ENCODE measurements at regions not wholly inside any gene's neighbourhood (a gene's known extent, or its start where the extent isn't known, plus 50 kb on each side); places are given as distances from the start of the nearest gene placed in this dataset.

DNA sequence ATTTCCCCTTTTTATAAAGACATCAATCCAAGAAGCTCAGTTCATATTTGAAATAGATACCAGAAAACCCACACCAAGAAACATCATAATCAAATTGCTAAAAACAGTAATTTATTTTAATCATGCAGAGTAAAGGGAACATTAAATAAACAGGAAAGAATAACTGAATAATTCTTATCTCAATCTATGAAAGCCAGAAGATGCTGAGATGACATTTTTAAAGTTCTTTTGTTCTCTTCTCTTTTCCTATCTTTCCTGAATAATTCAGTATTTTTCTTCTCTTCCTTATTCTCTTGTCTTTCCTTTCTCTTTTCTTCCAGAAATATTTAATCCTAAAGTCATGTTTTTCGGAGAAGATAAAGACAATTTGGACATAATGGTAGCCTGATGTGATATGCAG is 259.0 kb upstream of the OPRM1 start:
- DNase-seq: no peak

DNA sequence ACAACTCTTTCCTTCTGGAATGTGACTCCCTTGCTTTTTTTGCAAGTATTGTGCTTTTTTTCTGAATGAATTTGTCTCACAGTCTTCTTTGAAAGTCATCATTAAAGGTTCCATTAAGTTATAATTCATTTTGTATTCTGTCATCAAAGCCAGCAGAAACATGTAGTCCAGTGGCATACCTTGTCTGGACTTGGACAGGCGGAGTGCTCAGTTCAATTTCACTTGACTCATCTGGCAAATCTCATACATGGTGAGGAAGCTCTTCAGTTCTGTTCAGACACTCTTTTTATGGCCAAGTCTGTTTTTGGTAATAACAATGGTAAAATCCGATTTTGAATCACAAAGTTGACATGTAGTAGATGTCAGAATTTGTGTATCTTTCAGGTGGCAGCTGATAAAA is 260.8 kb upstream of the OPRM1 start:
- DNase-seq: no peak

DNA sequence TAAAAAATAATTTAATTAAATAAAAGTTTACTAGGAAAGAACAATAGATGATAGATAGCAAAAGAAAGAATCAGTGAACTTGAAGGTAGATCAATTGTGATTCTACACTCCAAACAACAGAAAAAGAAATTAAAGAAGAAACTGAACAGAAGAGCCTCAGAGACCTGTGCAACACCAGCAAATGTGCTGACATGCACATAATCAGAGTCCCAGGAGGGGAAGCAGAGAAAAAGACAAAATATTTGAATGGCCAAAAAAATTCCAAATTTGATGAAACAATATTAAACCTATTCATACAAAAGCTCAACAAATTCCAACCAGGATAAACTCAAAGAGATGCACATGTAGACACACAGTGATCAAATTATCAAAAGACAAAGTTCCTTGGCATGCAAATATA is 267.5 kb upstream of the OPRM1 start:
- no peak for DNase-seq

DNA sequence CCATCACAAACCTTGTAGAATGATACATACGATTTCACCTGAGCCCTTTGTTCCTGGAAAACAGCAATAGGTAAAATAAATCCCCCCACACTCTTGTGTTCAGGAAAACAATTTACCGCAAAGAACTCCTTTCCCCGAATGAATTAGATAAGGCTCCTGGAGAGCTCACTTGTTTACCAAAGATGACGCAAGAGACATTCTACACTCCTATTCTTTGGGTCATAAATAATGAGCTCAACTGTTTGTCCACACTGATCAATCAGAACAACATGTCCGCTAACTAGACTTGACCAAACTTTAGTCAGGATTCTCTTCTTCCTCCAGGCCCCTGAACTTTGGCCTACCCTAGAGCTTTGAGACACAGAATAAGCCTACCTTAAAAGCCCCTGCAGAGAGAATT is 271.9 kb upstream of the OPRM1 start:
- no peak for DNase-seq

DNA sequence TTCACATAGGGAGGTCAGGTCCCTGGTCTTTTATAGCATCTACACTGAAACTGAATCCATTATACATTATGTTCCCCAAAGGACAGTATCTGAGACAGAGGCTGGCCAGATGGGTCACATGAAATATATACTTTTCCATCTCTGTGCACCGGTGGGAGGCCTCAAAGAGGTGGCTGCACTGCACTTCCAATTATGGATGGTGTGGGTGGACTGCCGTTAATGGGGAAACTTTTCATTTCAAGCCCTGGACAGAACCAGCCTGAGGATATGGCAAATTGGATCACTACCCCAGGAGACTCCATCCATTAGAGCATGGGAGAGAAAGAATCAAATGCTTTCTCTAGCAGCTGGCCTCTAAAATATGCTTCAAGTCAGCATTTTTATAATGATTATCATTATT is 280.5 kb upstream of the OPRM1 start:
- no peak for DNase-seq

DNA sequence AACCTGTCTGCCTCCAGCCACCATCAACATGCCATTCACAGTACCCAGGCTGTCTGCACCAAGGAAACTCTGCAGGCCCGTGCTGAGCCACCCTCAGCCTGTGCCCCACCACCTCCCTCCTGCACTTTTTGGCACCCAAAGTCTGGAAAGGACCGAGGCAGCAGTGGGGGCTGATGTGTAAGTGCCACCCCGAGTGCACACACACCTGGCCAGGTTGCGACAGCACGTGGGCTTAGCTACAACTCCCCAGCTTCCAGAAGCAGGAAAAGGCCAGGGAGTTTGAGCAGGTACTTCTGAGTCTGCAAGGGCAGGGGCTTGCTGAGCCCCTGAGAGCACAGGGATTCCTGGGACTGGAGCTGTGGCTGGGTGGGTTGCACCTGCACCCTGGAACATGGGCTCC is 303.3 kb upstream of the OPRM1 start:
- no peak for DNase-seq

DNA sequence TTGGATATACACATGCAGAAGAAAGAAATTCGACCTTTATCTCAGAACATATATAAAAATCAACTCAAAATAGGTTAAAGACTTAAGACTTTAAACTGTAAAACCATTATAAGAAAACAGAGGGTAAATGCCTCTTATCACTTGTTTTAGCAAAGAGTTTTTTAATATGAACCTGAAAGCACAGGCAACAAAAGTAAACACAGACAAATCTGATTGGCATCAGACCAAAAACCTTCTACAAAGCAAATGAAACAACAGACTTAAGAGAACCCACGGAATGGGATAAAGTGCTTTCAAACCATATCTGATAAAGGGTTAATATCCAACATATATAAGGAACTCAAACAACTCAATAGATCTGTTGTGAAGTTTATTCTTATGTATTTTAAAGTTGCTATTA is 309.9 kb upstream of the OPRM1 start:
- DNase-seq: no peak

DNA sequence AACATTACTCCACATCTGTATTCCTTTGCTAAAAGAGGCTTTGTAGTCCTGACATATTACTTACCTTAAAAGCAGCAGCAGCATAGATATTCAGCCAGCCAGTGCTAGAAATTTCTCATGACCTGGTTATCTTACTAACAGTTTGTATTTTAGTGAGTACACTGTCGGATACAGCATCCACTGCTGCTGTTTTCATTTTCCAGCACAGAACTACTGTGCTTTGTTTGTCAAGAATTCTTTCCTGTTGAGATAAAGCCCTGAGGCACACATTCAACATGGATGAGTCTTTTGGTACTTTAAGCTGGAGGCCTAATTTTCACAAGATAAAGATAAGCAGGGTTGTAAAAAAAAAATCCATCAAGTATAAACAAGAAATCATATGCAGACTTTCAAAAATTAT is 311.2 kb upstream of the OPRM1 start:
- DNase-seq: no peak

DNA sequence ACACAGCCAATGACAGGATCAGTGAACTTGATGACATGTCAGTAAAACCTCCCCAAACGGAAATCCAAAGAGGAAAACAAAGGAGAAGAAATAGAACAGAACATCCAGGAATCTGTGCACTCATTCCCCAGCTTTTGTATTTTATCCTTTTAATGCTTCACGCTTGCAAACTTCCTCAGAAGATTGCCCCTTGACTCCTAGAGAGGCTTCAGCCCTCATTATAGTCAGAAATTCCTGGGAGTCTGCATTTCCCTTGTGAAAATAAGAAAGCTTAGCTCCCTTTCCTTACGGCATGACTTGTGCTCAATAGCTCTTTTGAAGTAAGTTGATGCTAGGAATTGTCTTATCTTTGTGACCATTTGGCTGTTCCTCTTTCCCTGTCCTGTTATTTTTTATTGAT is 313.6 kb upstream of the OPRM1 start:
- no peak for DNase-seq

DNA sequence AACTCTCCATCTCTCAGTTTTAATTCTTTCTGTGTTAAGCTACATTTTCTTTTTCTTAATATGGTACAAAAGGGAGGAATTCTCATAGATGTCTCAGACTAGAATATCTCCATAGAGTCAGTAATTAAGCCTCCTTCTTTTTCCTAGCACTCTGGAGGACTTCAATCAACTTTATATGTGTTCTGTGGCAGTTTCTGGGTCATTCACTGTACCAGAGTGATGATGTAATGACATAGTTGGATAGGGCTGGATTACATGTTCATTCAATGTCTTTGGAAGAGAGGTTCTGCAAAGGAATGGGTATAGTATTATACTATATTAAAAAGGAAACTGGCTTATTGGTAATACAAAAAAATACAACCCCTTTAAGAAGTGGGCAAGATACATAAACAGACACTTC is 318.3 kb upstream of the OPRM1 start:
- DNase-seq: no peak

DNA sequence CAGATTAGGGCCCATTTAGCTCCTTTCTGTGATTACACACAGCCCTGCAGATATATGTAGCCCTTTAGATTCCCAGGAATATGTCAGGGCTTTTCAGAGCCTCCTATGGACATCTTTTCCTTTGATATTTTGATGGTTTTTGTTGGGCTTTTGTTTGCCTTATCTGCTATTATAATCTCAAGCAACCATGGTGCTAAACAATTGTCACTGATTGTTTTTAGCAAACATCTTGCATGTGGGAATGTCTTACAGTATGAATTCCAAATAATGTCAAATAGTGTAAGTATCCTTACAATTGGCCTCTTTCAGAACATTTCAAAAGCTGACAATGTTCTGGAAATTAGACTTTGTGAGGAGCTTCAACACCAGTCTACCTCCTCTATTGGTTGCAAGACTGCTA is 333.6 kb upstream of the OPRM1 start:
- no peak for DNase-seq

DNA sequence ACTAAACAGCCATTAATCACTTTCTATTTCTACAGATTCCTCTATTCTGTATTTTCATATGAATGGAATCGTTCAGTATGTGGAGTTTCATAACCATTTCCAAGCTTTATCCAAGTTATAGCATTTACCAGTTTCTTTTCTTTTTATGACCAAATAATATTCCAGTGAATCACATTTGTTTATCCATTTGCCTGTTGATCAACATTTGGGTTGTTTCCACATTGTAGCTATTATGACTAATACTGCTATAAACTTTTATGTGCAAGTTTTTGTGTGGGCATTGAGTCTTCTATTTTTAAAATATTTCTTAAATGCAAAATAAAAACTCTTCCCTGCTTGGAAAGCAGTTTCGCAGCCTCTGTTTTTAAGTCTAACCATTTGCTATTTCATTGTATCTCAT is 336.4 kb upstream of the OPRM1 start:
- no peak for DNase-seq

DNA sequence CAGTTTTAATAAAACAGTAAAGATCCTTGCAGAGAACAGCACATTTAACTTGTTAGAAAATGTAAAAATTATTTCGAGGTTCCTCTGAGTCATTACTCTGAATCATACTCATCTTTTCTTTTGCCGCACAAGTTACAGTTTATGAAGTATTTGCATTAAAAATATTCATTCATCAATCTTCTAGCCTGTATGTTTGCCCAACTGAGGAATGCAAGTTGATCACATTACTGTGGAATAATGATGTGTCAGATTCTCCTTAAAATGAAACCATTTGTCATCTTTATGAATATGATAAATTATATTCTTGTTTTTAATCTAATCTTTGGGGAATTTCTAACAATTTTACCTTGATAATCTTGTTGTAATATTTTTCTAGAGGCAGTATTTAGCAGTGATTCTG is 340.4 kb upstream of the OPRM1 start:
- DNase-seq: no peak

DNA sequence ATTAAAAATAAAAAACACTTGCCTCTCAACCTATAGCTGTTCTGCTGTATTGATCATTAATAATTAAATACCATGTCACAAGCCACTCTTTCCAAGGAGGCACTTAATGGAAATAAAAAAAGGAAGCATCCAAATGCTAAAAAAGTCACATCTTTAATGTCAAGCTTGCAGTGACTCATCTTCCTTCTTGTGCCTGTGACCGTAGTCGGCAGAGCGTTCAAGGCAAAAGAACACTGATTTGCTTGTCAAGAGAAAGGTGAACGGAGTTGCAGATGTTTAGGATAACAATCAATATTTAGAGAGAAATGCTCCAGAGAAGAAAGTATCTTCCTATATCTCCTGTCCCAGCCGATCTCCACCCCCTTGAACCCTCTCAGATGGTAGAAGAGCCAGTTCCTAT is 341.0 kb upstream of the OPRM1 start:
- no peak for DNase-seq

DNA sequence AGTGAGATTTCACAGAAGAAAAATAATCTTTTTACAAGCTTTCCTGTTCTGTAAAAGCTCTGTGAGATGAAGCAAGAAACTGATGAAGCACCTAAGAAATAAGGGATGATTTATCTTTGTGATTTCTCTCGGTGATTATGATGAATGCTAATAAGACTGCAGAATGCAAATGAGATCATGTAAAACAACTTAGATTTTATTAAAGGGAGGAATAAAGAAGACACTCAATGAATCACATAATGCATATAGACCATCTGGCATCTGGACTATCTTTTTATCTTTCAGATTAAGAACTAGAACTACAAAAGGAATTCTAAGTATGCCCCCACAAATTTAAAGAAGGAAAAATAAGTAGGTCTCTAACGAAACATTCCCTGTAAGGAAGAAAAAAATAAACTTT is 361.5 kb upstream of the OPRM1 start:
- no peak for DNase-seq

DNA sequence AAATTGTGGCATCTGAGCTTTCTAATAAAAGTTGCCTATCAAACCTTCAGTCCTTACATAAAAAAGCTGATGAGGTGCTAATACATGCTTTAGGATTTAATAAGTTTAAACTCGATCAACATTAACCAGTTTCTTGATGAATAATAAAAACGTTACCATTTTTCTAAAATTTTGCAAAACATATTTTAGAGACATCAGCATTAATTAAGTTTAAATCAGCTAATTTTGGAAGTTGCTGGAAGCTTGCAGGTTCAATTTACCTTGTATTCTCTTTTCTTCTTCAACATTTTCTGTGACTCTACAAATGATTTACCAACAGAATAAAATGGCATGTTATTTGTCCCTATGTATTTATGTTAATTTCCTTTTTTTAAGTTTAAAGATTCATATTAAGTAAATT is 365.3 kb upstream of the OPRM1 start:
- DNase-seq: no peak

DNA sequence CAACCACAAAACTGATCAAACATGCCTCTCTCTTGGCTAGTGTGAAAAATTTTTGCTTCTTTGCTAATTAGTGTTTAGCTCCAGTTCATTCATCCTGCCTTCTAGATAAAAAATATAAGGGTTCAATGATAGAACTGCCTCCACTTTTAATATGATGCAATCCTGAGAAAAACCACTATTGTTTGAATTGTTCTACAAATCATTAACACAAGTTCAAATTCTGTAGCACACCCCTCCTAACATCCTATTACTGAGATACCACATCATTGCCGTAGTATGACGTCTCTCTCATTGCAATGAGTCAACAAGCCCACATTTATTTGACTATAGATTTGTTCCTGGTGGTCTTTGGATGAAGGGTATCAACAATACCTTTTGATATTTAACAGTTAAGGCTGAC is 365.8 kb upstream of the OPRM1 start:
- no peak for DNase-seq

DNA sequence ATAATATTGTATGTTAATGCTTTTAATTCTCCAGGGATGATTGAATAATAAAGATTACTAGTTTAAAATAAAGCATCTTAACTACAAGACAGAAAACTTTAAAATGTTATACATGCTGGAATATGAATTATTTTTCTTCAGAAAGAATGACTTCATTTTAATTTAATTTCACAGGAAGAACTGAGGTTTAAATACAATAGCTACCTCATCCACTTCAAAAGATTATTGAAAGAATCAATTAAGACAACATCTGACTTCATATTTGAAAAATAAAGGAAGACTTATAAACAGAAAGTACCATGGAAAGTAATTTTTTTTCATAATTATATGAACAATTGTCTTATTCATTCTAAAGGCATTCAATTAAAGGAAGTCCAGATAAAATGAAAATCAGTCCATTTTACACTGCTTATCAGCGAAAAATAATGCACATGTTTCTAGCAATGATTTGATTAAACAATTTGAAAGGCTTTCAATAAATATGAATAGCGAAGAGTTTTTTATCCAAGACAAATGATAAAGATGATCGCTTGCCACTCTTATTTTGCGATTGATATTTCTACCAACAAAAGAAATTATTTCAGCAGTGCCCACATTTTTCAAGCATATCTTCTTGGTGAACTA is 368.5 kb upstream of the OPRM1 start:
- DNase-seq: no peak

DNA sequence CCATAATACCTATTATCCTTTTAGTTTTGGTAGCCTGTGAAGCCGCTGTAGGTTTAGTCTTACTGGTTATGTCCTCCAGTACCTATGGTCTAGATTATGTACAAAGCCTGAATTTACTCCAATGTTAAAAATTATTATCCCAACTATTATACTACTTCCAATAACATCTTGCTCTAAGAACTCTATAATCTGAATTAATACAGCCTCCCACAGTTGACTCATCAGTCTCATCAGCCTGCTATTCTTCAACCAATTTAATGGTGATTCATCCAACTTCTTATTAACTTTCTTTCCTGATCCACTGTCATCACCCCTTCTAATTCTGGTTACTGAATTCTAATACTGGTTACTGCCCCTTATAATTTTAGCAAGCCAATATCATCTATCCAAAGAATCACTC is 370.3 kb upstream of the OPRM1 start:
- no peak for DNase-seq

DNA sequence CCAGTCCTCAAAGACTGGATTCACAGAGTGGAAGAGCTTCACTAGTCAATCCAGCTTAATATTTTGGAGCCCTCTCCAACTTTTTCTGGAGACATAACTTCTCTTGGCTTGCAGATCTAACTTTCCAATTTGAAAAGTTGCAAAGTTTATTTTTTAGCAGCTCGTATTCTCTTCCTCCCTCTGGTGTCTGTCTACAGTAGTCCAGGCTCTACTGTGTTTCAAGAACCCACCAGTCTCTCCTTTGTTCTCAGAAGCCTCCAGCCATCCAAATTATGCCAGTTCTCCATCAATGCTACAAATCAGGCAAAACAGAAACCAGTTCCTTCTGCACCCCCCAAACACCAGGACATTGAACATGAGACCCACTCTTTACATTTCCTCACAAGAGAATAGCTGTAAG is 376.1 kb upstream of the OPRM1 start:
- DNase-seq: no peak

DNA sequence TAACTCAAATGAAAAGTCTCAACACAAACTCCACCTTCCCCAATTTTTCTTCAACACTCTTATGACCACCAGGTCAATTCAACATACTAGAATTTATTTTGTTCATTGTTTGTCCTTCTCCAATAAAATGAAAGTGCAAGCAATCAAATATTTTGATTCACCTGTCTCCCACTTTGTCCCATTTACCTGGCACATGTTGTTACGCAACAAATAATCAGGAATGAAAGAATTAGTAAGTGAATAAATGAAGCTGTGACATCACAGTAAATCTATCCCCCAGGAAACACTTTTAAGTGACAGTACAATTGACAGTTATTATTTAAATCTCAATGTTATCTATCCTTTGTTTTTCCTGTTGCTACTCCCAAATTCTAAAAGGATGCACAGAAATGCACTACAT is 393.7 kb upstream of the OPRM1 start:
- no peak for DNase-seq

DNA sequence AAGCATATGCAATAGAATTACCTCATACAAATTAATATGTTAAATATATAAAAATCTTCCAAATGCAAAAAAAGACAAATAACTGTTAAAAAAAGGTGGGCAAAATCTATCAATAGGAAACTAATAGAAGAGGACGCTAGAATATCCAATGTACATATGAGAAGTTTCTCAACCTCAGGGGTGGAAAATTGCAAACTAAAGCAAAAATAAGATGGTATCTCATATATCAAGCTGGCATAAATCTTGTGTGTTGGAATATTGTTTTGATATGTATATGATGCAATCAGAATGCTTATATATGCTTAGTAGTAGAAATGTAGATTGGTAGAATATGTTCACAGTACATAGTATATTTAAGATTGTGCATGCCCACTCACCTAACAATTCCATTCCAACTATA is 395.0 kb upstream of the OPRM1 start:
- no peak for DNase-seq

DNA sequence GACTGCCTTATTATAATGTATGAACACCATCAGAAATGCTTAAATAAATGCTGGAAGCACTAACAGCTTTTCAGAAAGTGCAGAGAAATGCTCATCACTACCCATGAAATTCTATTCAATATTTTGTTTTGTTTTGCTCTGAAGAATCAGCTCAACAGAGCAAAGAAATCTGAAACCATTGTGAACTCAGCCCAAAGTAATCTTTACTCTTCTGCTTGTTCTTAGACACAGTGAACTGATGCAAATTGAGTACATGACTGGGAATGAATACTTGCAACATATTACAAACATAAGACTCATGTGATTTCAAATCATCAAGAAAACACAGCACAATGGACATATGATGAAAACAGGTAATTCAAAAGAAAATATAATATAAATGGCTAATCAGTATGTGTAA is 404.6 kb upstream of the OPRM1 start:
- DNase-seq: no peak

DNA sequence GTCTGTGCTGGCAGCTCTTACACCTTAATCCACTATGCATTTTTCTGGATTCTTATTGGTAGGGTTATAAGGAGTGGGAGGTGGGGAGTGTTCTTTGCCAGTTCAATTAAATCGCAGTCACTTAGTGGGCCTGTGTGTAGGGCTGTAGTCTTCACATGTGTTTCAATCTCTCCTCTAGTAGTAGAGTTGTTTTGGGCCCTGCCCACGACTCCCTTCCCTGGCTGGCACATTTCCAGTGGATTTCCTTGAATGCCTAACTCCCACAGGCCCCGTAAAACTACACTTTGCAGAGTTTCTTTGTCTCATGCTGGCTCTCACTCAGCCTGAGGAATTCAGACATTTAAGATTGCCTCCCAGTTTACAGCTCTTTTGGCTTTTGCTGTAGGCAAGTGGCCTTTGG is 414.0 kb upstream of the OPRM1 start:
- DNase-seq: no peak

DNA sequence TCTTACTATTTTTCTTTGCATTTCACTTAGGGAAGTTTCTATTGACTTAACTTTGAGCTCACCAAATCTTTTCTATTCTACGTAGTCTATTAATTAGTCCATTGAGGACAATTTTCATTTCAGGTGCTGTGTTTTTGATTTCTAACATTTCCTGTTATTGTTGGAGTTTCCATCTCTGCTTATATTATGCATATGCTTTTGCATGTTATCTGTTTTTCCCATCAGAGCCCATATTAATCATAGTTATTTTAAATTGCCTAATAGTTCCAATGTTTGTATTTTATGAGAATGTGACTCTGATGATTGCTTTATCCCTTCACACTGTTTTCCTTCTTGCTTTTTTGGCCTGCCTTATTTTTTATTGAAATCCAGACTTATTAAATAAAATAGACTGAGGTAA is 414.5 kb upstream of the OPRM1 start:
- no peak for DNase-seq

DNA sequence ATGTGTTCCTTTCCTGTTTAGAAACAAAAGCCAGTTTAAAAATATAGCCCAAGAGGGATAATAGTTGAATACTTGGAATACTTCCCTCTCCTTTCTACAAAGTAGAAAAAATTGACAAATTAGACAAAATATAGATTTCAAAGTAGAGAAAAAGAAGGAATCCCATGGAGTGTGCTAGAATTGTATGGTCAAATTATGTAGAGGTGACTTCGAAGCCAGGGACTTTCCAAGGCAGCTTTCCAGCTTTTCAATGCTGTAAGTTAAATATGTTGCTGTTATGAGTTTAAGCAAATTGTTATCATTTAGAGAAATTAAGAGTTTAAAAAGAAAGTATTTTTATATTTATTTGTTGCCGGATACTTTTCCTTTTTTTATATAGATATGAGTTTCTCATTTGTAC is 415.5 kb upstream of the OPRM1 start:
- DNase-seq: no peak
